K562 (cell line): ENCODE measurements at regions not wholly inside any gene's neighbourhood (a gene's known extent, or its start where the extent isn't known, plus 50 kb on each side); places are given as distances from the start of the nearest gene placed in this dataset.

ENCODE experiments used
- ARID2 ChIP-seq: fragments of 450-650 bp; IDR thresholded peaks from 2 replicates; pipeline ENCODE4 v1.6.1; 2017; ENCODE audit warnings: antibody characterized with exemption, mild to moderate bottlenecking
- ATF1 ChIP-seq, 2 experiments: fragments of 450-650 bp in 1 of 2; IDR thresholded peaks; 2 replicates each; pipeline ENCODE4 v1.6.1; 2016; ENCODE audit warnings: missing compliant biosample characterization in 1 of 2, missing genetic modification characterization in 1 of 2
- CREM ChIP-seq: IDR thresholded peaks from 2 replicates; pipeline ENCODE4 v1.6.1; 2014; ENCODE audit warnings: antibody characterized with exemption, low read depth
- CTBP1 ChIP-seq: fragments of 450-650 bp; IDR thresholded peaks from 2 replicates; pipeline ENCODE4 v1.6.1; 2016; ENCODE audit warnings: borderline replicate concordance
- CTCF ChIP-seq, 3 experiments: IDR thresholded peaks in 2 of 3; conservative IDR thresholded peaks in 1 of 3; 2 replicates each; pipeline ENCODE4 v1.5.1; 2011 to 2012; ENCODE audit warnings: low read length in 3 of 3, mild to moderate bottlenecking in 3 of 3, control low read depth in 2 of 3, improper control_type of control experiment in 1 of 3, inconsistent platforms in 1 of 3, low read depth in 1 of 3, mixed read lengths in 1 of 3, moderate library complexity in 1 of 3; ENCODE audit not compliant: insufficient read depth in 2 of 3
- PATZ1 ChIP-seq: fragments of 250-450 bp; sonication (Bioruptor Pico); IDR thresholded peaks from 2 replicates; pipeline ENCODE4 v1.5.0; 2020; ENCODE audit warnings: mild to moderate bottlenecking, borderline replicate concordance
- TRIM25 ChIP-seq: fragments of 450-650 bp; IDR thresholded peaks from 2 replicates; pipeline ENCODE4 v1.7.0; 2016; ENCODE audit warnings: borderline replicate concordance
- ZNF239 ChIP-seq: fragments of 250-450 bp; sonication (Bioruptor Pico); IDR thresholded peaks from 2 replicates; pipeline ENCODE4 v1.4.0; 2020; ENCODE audit warnings: mild to moderate bottlenecking
- ZNF24 ChIP-seq: fragments of 450-650 bp; IDR thresholded peaks from 2 replicates; pipeline ENCODE4 v1.6.1; 2016
- ZNF282 ChIP-seq: sonication (generic); formaldehyde crosslinking; IDR thresholded peaks from 2 replicates; pipeline ENCODE4 v1.8.1; 2023; ENCODE audit warnings: missing genetic modification reagents
- ZNF311 ChIP-seq: fragments of 250-450 bp; sonication (Bioruptor Pico); IDR thresholded peaks from 2 replicates; pipeline ENCODE4 v1.4.0; 2020; ENCODE audit warnings: mild to moderate bottlenecking, moderate library complexity
- TF ChIP-seq, protein P1 (sequence below): fragments of 150-350 bp; IDR thresholded peaks from 2 replicates; pipeline ENCODE4 v1.6.1; 2014; ENCODE audit warnings: low read depth, mild to moderate bottlenecking, low read length, borderline replicate concordance

GRCh38 chr18:44331656-44332570 lies 348.8 kb upstream of the SETBP1 start:
- TF ChIP-seq CTBP1 (no peak), PATZ1 (CRISPR knock-in tag) (no peak), ARID2 (no peak), ZNF282 (CRISPR knock-in tag) (no peak), CTCF (IDR thresholded peaks at IDR 0.05 in 2 of 3, conservative IDR thresholded peaks at IDR 0.05 in 1 of 3; ENCODE audit: insufficient read depth in 2 of 3, low read depth in 1 of 3, low read length in 3 of 3) (no peak), ATF1 (CRISPR knock-in tag; IDR thresholded peaks at IDR 0.05) (no peak), ATF1 (tag; IDR thresholded peaks at IDR 0.05) (no peak), ZNF311 (no peak), CREM (no peak), ZNF239 (no peak), ZNF24 (no peak), TRIM25 (no peak)
- TF ChIP-seq, protein P1, sequence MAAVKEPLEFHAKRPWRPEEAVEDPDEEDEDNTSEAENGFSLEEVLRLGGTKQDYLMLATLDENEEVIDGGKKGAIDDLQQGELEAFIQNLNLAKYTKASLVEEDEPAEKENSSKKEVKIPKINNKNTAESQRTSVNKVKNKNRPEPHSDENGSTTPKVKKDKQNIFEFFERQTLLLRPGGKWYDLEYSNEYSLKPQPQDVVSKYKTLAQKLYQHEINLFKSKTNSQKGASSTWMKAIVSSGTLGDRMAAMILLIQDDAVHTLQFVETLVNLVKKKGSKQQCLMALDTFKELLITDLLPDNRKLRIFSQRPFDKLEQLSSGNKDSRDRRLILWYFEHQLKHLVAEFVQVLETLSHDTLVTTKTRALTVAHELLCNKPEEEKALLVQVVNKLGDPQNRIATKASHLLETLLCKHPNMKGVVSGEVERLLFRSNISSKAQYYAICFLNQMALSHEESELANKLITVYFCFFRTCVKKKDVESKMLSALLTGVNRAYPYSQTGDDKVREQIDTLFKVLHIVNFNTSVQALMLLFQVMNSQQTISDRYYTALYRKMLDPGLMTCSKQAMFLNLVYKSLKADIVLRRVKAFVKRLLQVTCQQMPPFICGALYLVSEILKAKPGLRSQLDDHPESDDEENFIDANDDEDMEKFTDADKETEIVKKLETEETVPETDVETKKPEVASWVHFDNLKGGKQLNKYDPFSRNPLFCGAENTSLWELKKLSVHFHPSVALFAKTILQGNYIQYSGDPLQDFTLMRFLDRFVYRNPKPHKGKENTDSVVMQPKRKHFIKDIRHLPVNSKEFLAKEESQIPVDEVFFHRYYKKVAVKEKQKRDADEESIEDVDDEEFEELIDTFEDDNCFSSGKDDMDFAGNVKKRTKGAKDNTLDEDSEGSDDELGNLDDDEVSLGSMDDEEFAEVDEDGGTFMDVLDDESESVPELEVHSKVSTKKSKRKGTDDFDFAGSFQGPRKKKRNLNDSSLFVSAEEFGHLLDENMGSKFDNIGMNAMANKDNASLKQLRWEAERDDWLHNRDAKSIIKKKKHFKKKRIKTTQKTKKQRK: no peak
